H1 (cell line): ENCODE measurements at regions not wholly inside any gene's neighbourhood (a gene's known extent, or its start where the extent isn't known, plus 50 kb on each side); places are given as distances from the start of the nearest gene placed in this dataset.

ENCODE experiments used
- CTCF ChIA-PET: fragments of 300-600 bp; sonication (Branson Sonifier 250); formaldehyde crosslinking; loops from one replicate; lab custom pipeline; 2021; ENCODE audit not compliant: partially characterized antibody; lab: Charles Lee
- POLR2A ChIA-PET: fragments of 300-600 bp; sonication (Branson Sonifier 250); formaldehyde crosslinking; loops from one replicate; lab custom pipeline; 2021; ENCODE audit warnings: inconsistent platforms; ENCODE audit not compliant: partially characterized antibody; lab: Charles Lee
- DNase-seq, 2 experiments: peaks; one replicate each; pipeline versions ENCODE4 v3.0.0 to v3.0.0-alpha.2; 2010 to 2022; ENCODE audit warnings: low spot score in 2 of 2, low read depth in 1 of 2, mixed read lengths in 1 of 2
- FAIRE-seq: peaks from 2 replicates; lab custom pipeline; 2011; peaks lifted over from hg19 to GRCh38; lab: Jason Lieb, UNC
- H2AFZ ChIP-seq: 2 replicates; pipeline ENCODE4 v1.8.1; 2012; ENCODE audit warnings: low read length, inconsistent platforms
- H2AK5ac ChIP-seq: 2 replicates; pipeline ENCODE4 v1.6.1; 2013; ENCODE audit warnings: low read depth, low read length
- H2BK120ac ChIP-seq: replicated peaks from 2 replicates; pipeline ENCODE3; 2013; ENCODE audit warnings: low read depth, low read length, inconsistent platforms
- H2BK12ac ChIP-seq: 2 replicates; pipeline ENCODE4 v1.6.1; 2013; ENCODE audit warnings: low read depth, low read length
- H2BK15ac ChIP-seq: 2 replicates; pipeline ENCODE4 v1.6.1; 2013; ENCODE audit warnings: low read length
- H2BK20ac ChIP-seq: 2 replicates; pipeline ENCODE4 v1.6.1; 2013; ENCODE audit warnings: low read length
- H2BK5ac ChIP-seq: 2 replicates; pipeline ENCODE4 v1.6.1; 2013; ENCODE audit warnings: low read depth, low read length
- H3K14ac ChIP-seq: 2 replicates; pipeline ENCODE4 v1.6.1; 2013; ENCODE audit warnings: inconsistent platforms; ENCODE audit not compliant: insufficient read length
- H3K18ac ChIP-seq: 2 replicates; pipeline ENCODE4 v1.6.1; 2013; ENCODE audit warnings: low read length; ENCODE audit errors: extremely low read depth
- H3K23ac ChIP-seq: 2 replicates; pipeline ENCODE4 v1.6.1; 2013; ENCODE audit warnings: inconsistent platforms; ENCODE audit not compliant: insufficient read length
- H3K23me2 ChIP-seq: 2 replicates; pipeline ENCODE4 v1.6.1; 2013; ENCODE audit warnings: low read depth, low read length
- H3K27ac ChIP-seq: 2 replicates; pipeline ENCODE4 v1.6.1; 2011; ENCODE audit warnings: low read depth, low read length, inconsistent platforms
- H3K27me3 ChIP-seq, 4 experiments: replicated peaks in 1 of 4; 1 replicate in 1 of 4; 2 replicates in 3 of 4; pipeline versions ENCODE4 v1.6.1 to v1.8.1; 2011 to 2013; ENCODE audit warnings: low read length in 3 of 4, mild to moderate bottlenecking in 3 of 4, inconsistent platforms in 2 of 4, mixed read lengths in 2 of 4, moderate library complexity in 1 of 4; ENCODE audit not compliant: control insufficient read depth in 3 of 4, insufficient read depth in 3 of 4; ENCODE audit errors: extremely low read depth in 1 of 4
- H3K36me3 ChIP-seq, 4 experiments: 2 replicates each; pipeline versions ENCODE4 v1.6.1 to v1.8.1; 2011 to 2013; ENCODE audit warnings: mild to moderate bottlenecking in 4 of 4, low read length in 3 of 4, moderate library complexity in 2 of 4, control low read depth in 1 of 4, inconsistent platforms in 1 of 4; ENCODE audit not compliant: insufficient read depth in 4 of 4, control insufficient read depth in 2 of 4
- H3K4ac ChIP-seq: replicated peaks from 2 replicates; pipeline ENCODE3; 2013; ENCODE audit warnings: low read length, low read depth, mixed read lengths, inconsistent platforms; ENCODE audit not compliant: insufficient read length
- H3K4me1 ChIP-seq, 4 experiments: replicated peaks in 1 of 4; 1 replicate in 1 of 4; 2 replicates in 3 of 4; pipeline versions ENCODE4 v1.6.1 to v1.8.1; 2011 to 2013; ENCODE audit warnings: low read length in 3 of 4, inconsistent platforms in 2 of 4, mixed read lengths in 1 of 4; ENCODE audit not compliant: insufficient read depth in 4 of 4, control insufficient read depth in 3 of 4
- H3K4me2 ChIP-seq, 2 experiments: 2 replicates each; pipeline versions ENCODE4 v1.6.1 to v1.8.1; 2011 to 2013; ENCODE audit warnings: low read depth in 2 of 2, low read length in 2 of 2, control low read depth in 1 of 2, inconsistent platforms in 1 of 2, mild to moderate bottlenecking in 1 of 2; ENCODE audit not compliant: insufficient read depth in 1 of 2
- H3K4me3 ChIP-seq, 4 experiments: fragments of 200-600, 300-600 bp in 1 of 4; sonication (generic), shearing (Covaris generic), sonication (Bioruptor Twin) in 1 of 4; 2 replicates each; pipeline versions ENCODE4 v1.5.1 to v1.8.1; 2011 to 2016; ENCODE audit warnings: low read length in 4 of 4, low read depth in 3 of 4, control low read depth in 2 of 4, inconsistent platforms in 2 of 4, mild to moderate bottlenecking in 2 of 4, mixed read lengths in 1 of 4, moderate library complexity in 1 of 4; ENCODE audit not compliant: insufficient read depth in 2 of 4; ENCODE audit errors: extremely low read depth in 1 of 4
- H3K56ac ChIP-seq: replicated peaks from 2 replicates; pipeline ENCODE3; 2013; ENCODE audit warnings: low read depth, mild to moderate bottlenecking, mixed read lengths, low read length, inconsistent platforms; ENCODE audit not compliant: insufficient read length
- H3K79me1 ChIP-seq: 2 replicates; pipeline ENCODE4 v1.6.1; 2013; ENCODE audit warnings: low read depth, low read length, control low read depth
- H3K79me2 ChIP-seq, 2 experiments: 2 replicates each; pipeline versions ENCODE4 v1.6.1 to v1.8.1; 2012 to 2013; ENCODE audit warnings: low read length in 2 of 2, mild to moderate bottlenecking in 2 of 2, inconsistent platforms in 1 of 2; ENCODE audit not compliant: insufficient read depth in 2 of 2, control insufficient read depth in 1 of 2
- H3K9ac ChIP-seq, 4 experiments: replicated peaks in 1 of 4; 1 replicate in 1 of 4; 2 replicates in 3 of 4; pipeline versions ENCODE4 v1.6.1 to v1.8.1; 2011 to 2013; ENCODE audit warnings: low read depth in 3 of 4, low read length in 3 of 4, control low read depth in 2 of 4, mild to moderate bottlenecking in 2 of 4, moderate library complexity in 2 of 4, inconsistent platforms in 1 of 4; ENCODE audit errors: extremely low read depth in 1 of 4
- H3K9me3 ChIP-seq, 2 experiments: 2 replicates each; pipeline versions ENCODE4 v1.6.1 to v1.8.1; 2012 to 2013; ENCODE audit warnings: mild to moderate bottlenecking in 2 of 2, moderate library complexity in 2 of 2, control low read depth in 1 of 2, inconsistent platforms in 1 of 2, low read depth in 1 of 2, low read length in 1 of 2, mixed read lengths in 1 of 2; ENCODE audit not compliant: insufficient read depth in 2 of 2
- H4K20me1 ChIP-seq, 2 experiments: replicated peaks in 1 of 2; 2 replicates each; pipeline versions ENCODE3 to v1.8.1; 2011 to 2013; ENCODE audit warnings: inconsistent platforms in 2 of 2, low read length in 2 of 2, mild to moderate bottlenecking in 1 of 2; ENCODE audit not compliant: insufficient read depth in 2 of 2, control insufficient read depth in 1 of 2
- H4K5ac ChIP-seq: 2 replicates; pipeline ENCODE4 v1.6.1; 2013; ENCODE audit warnings: low read length, low read depth, mixed read lengths, inconsistent platforms; ENCODE audit not compliant: insufficient read length
- H4K8ac ChIP-seq: 2 replicates; pipeline ENCODE4 v1.8.0; 2013; ENCODE audit warnings: mild to moderate bottlenecking, moderate library complexity, low read length, inconsistent platforms; ENCODE audit not compliant: insufficient read depth; ENCODE audit errors: extremely low read depth
- H4K91ac ChIP-seq: replicated peaks from 2 replicates; pipeline ENCODE3; 2013; ENCODE audit warnings: low read length, mixed read lengths, inconsistent platforms; ENCODE audit not compliant: insufficient read length
- CBX8 ChIP-seq: fragments of 300-800, 300-1000 bp; sonication (generic); IDR thresholded peaks from 2 replicates; pipeline ENCODE4 v1.7.1; 2016; ENCODE audit warnings: low read depth, low read length, borderline replicate concordance
- RAD21 ChIP-seq, 2 experiments: IDR thresholded peaks in 1 of 2; conservative IDR thresholded peaks in 1 of 2; 2 replicates each; pipeline ENCODE4 v1.6.1; 2011; ENCODE audit warnings: low read depth in 2 of 2, low read length in 2 of 2, improper control_type of control experiment in 1 of 2, inconsistent platforms in 1 of 2, mild to moderate bottlenecking in 1 of 2, moderate library complexity in 1 of 2
- WGBS, 2 experiments: shearing (Covaris generic) in 1 of 2; methylation state at CpG; one replicate each; pipeline versions ENCODE4 v1.1.6 to v1.1.7; 2013 to 2015; ENCODE audit warnings: low lambda C conversion rate in 2 of 2, mixed read lengths in 2 of 2, inconsistent platforms in 1 of 2, low coverage in 1 of 2, missing lambda C conversion rate in 1 of 2; ENCODE audit not compliant: insufficient replicate concordance in 2 of 2, insufficient coverage in 1 of 2, insufficient read length in 1 of 2; ENCODE audit errors: extremely low coverage in 1 of 2, missing lambda C conversion rate in 1 of 2; 5-methylcytosine and 5-hydroxymethylcytosine counted together

GRCh38 chr6:21744331-21744730, 150.8 kb downstream of the SOX4 start:
- H4K5ac ChIP-seq = no peak overlapping the region
- no peak overlapping the region for H2AFZ ChIP-seq
- H3K27me3 ChIP-seq = no peaks in the 10 kb centered on the region
- no peaks in the 10 kb centered on the region for H3K9me3 ChIP-seq
- H2BK20ac ChIP-seq = no peak overlapping the region
- no peak overlapping the region for H3K14ac ChIP-seq
- 90% methylated on average over 1 of the region's 1 CpG; no CpG with 5 or more reads in 1 of the 2 experiments for WGBS, 2 experiments
- H2BK5ac ChIP-seq = 0 out of 2 replicates have a peak overlapping the region, but pooled peaks have one; percentile 18
- H3K79me1 ChIP-seq = peaks cover 7% of the 10 kb centered on the region
- no peak overlapping the region for H3K9ac ChIP-seq
- no peak overlapping the region for H3K4me2 ChIP-seq
- ChIA-PET CTCF (interaction anchor here (0.7 to 1.1 kb wide), 2 partner anchors 43 to 151 kb away, joined by 3 to 5 read pairs; partner anchors contain the start of gene SOX4), POLR2A (interaction anchor here (2.0 kb wide), 1 partner anchor 18 kb away, joined by 8 read pairs; no protein-coding TSS in a partner anchor)
- H3K23me2 ChIP-seq = no peaks in the 10 kb centered on the region
- no peak overlapping the region for H3K4me3 ChIP-seq
- DNase-seq (no peak), FAIRE-seq (no peak)
- H3K23ac ChIP-seq = no peak overlapping the region
- H4K20me1 ChIP-seq = peaks cover 0 to 5% of the 10 kb centered on the region in 2 experiments
- H3K27ac ChIP-seq = no peak overlapping the region
- H4K91ac ChIP-seq = no peak overlapping the region
- H3K4ac ChIP-seq = no peak overlapping the region
- peaks cover 9 to 40% (median 18%) of the 10 kb centered on the region in 4 experiments for H3K4me1 ChIP-seq
- no peak for TF ChIP-seq RAD21 (IDR thresholded peaks at IDR 0.05 in 1 of 2, conservative IDR thresholded peaks at IDR 0.05 in 1 of 2; ENCODE audit: low read depth in 2 of 2, low read length in 2 of 2)
- no peak for TF ChIP-seq CBX8
- no peak overlapping the region for H2AK5ac ChIP-seq
- H2BK12ac ChIP-seq = no peak overlapping the region
- no peak overlapping the region for H3K18ac ChIP-seq
- H3K79me2 ChIP-seq = peaks cover 3 to 92% of the 10 kb centered on the region in 2 experiments; a peak in 3 of 4 replicates
- H4K8ac ChIP-seq = no peak overlapping the region
- no peak overlapping the region for H2BK120ac ChIP-seq
- no peak overlapping the region for H2BK15ac ChIP-seq
- H3K36me3 ChIP-seq = peaks cover 0 to 3% (median 0%) of the 10 kb centered on the region in 4 experiments; a peak in 1 of 8 replicates
- no peak overlapping the region for H3K56ac ChIP-seq
